Fibroblast of skin of right biceps (primary cell): ENCODE measurements at regions not wholly inside any gene's neighbourhood (a gene's known extent, or its start where the extent isn't known, plus 50 kb on each side); places are given as distances from the start of the nearest gene placed in this dataset.

Experiments
- DNase-seq: peaks from one replicate; pipeline ENCODE4 v3.0.0-alpha.2; 2013

GRCh38 chr9:135196474-135196873 lies 109.0 kb downstream of the OLFM1 start:
- no peak for DNase-seq

DNA sequence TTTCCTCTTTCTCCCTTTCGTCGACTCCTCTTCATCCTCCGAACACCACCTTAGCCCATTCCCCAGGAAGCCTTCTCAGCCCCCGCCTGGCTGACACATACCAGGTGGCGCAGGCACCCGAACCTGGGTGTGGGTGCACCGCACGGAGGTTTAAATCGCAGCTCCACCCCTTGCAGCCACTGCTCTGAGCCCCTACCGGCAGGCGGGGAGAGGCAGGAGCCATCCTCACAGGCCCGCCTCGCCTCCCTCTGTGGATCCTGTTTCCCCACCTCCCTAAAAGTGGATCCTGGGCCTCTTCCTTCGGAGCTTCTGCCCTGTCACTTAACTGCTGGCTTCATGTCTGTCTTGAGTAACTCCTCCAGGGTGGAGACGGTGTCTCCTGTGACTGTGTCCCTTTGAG lies 110.7 kb downstream of the OLFM1 start:
- DNase-seq, result no peak

- no peak for DNase-seq
These were observed 111.3 kb downstream of the OLFM1 start for GRCh38 chr9:135198586-135199285.

- no peak for DNase-seq
These were observed 112.0 kb downstream of the OLFM1 start for GRCh38 chr9:135199489-135199888.

- no peak for DNase-seq
These were observed 114.2 kb downstream of the OLFM1 start for GRCh38 chr9:135201711-135202110.

DNA sequence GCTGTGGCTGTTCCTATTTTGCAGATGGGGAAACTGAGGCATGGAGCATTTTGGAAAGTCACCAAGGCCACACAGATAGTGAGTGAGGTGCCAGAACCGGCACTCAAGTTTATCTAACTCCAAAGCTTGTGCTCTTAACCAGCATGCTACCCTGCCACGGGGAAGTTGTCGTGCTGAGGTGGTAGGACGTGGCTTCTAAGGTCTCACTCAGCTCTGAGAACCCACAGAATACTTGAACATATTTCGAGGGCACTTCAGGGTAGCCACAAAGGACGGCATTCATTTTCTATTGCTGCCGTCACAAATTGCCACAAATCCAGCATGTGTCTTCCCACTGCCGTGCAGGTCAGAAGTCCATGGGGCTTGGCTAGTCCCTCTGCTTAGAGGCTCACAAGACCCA lies 116.7 kb downstream of the OLFM1 start:
- no peak for DNase-seq

- no peak for DNase-seq
These were observed 121.7 kb downstream of the OLFM1 start for GRCh38 chr9:135209136-135209535.

DNA sequence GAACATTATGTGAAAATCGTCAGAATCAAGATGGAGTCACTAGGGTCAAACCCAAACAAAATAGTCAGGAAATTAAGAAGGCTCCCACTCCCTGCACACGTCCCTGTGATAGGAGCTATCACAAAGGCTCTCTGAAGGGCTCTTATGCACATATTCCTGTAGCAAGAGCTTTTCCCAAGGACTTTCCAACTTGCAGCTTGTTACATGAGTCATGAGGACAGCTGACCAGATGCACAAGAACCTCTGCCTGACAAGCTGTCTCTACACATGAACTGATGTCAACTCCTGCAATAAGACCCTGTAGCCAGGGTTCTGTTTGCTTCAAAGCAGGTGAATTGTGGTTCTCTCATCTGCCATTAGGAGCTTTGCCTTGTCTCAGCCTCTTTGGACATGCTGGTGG lies 122.4 kb downstream of the OLFM1 start:
- DNase-seq, result no peak

- no peak for DNase-seq
These were observed 123.4 kb downstream of the OLFM1 start for GRCh38 chr9:135210676-135211523.

- DNase-seq, result no peak
These were observed 124.0 kb downstream of the OLFM1 start for GRCh38 chr9:135211524-135211890.

- no peak for DNase-seq
These were observed 125.5 kb downstream of the OLFM1 start for GRCh38 chr9:135212961-135213360.

DNA sequence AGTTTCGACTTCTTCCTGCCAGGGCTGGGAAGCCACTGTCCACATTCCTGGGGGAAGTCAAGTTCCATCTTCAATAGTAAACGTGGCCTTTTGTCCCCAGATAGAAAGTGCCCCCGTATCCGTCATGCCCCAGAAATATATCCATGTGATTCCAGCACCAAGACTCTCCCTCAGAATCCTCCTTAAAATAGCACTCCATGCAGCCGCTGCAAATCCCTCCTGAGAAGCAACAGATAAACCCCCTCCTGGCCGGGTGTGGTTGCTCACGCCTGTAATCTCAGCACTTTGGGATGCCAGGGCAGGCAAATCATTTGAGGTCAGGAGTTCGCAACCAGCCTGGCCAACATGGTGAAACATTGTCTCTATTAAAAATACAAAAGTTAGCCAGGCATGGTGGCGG lies 126.1 kb downstream of the OLFM1 start:
- no peak for DNase-seq

- DNase-seq, result no peak
These were observed 126.7 kb downstream of the OLFM1 start for GRCh38 chr9:135214054-135214640.

GRCh38 chr9:135214706-135215105 lies 127.2 kb downstream of the OLFM1 start:
- no peak for DNase-seq

DNA sequence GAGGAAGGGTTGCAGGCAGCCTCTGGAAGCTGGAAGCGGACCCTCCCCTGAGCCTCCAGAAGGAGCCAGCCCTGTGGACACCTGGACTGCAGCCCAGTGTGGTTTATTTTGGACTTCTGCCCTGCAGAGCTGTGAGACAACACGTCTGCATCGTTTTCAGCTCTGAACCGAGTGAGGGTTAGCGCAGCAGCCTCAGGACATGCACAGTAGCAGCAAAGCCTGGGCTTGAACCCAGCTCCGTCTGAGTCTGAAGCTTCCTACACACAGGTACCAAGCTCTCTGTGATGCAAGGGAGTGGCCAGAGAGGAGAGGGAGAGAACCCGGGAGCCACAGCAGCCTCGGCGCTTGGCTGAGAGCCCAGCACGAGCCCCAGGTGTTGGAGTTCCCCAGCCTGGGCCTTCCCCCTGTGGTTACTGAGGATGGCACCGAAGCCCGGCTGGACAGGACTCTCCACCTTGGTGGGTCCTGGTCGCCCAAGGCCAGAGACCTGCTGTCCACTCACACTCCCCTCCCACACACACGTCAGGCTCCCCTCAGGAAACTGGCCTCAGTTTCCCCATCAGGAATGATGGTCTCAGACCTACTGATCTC lies 128.2 kb downstream of the OLFM1 start:
- DNase-seq, result no peak

GRCh38 chr9:135216236-135216635 lies 128.8 kb downstream of the OLFM1 start:
- no peak for DNase-seq

DNA sequence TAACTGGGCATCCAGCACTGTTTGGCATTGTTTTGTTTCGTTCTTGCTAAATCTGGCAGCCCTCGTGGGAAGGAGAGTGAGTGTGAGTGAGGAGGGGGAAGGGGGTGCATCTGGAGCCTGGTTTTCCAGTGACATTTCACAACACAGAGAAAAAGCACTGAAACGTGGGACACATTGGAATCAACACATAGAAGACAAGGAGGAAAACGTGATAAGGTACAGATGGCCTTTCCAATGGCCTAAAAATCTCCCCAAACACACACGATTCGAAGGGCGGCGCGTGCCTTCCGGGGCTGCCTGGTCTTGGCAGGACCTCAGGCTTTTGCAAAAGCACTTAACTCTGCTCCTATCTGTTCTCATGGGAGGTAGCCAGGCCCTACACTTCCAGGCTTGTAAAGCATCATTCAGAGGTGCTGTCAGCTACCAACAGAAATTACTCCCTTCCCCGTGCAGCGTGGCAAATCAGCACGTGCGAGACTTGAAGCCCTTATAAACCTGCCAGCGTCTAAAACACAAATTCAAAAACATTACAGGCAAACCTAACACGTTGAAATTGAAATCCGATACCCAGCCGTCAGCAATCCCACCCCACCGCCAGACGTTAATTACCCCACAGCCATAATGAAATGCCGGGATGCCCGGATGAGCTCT lies 129.4 kb downstream of the OLFM1 start:
- DNase-seq, result no peak

- DNase-seq, result no peak
These were observed 130.4 kb downstream of the OLFM1 start for GRCh38 chr9:135217836-135218235.

DNA sequence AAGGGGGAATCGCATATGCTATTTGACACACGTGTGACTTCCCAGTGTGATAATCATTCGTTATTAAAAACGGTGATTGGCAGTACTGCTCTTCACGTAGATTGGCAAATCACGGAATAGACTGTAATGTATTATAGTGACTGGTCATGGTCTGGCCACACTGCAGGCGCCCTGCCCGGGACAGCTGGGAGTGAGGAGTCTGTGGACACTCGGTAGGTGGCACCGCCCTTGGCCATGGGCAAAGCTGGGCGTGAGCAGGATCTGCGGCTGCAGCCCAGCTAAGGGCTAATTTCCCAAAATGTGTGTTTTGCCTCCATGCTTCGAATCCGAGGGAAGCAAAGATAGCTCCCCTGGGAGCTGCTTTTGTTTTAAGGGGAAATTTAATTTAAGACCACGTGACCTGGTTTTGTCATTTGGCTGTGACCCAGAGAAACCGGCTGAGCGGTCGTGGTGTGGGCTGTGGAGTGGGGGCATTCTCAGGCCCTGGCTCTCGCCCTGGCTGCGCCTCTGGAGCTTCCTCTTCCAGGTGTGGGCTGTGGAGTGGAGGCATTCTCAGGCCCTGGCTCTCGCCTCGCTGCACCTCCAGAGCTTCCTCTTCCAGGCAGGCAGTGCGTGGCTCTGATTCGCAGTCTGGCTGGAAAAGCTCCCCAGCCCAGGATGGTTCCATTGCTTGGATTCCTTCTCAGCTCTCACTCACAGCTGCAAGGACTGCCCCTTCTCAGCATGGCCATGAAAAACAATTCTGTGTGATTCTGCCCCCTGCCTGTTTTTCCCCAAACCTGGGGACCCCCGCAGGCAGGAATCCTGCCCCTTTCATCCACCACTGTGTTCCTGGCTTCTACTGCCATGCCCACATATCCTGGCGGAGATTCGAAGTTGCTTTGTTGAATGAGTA lies 131.1 kb downstream of the OLFM1 start:
- DNase-seq, result no peak

- no peak for DNase-seq
These were observed 132.5 kb downstream of the OLFM1 start for GRCh38 chr9:135219676-135220600.
